Mesendoderm (in vitro differentiated cells): ENCODE measurements at regions not wholly inside any gene's neighbourhood (a gene's known extent, or its start where the extent isn't known, plus 50 kb on each side); places are given as distances from the start of the nearest gene placed in this dataset.

Experiments used
- DNase-seq: peaks from one replicate; pipeline ENCODE4 v3.0.0; 2013
- H2AK5ac ChIP-seq: 2 replicates; pipeline ENCODE4 v1.6.1; 2013; ENCODE audit warnings: low read length, inconsistent platforms
- H2BK120ac ChIP-seq: 2 replicates; pipeline ENCODE4 v1.6.1; 2013; ENCODE audit warnings: low read depth, mild to moderate bottlenecking, low read length, moderate library complexity, mixed read lengths
- H2BK15ac ChIP-seq: replicated peaks from 2 replicates; pipeline ENCODE4 v1.6.1; 2013; ENCODE audit warnings: low read depth, mild to moderate bottlenecking, moderate library complexity
- H2BK5ac ChIP-seq: 2 replicates; pipeline ENCODE4 v1.6.1; 2013; ENCODE audit warnings: low read length, inconsistent platforms
- H3K18ac ChIP-seq: 2 replicates; pipeline ENCODE4 v1.6.1; 2013; ENCODE audit warnings: mild to moderate bottlenecking, low read length, mixed read lengths
- H3K23ac ChIP-seq: one replicate; pipeline ENCODE4 v1.6.1; 2013; ENCODE audit warnings: low read length
- H3K27ac ChIP-seq: 2 replicates; pipeline ENCODE4 v1.5.1; 2013; ENCODE audit warnings: low read depth, mild to moderate bottlenecking, inconsistent platforms, low read length, moderate library complexity
- H3K27me3 ChIP-seq: 2 replicates; pipeline ENCODE4 v1.6.1; 2013; ENCODE audit warnings: low read length, control low read depth, mild to moderate bottlenecking, inconsistent platforms; ENCODE audit not compliant: insufficient read depth, poor library complexity
- H3K36me3 ChIP-seq: 2 replicates; pipeline ENCODE4 v1.6.1; 2013; ENCODE audit warnings: low read length, inconsistent platforms; ENCODE audit not compliant: control insufficient read depth, insufficient read depth
- H3K4ac ChIP-seq: one replicate; pipeline ENCODE4 v1.6.1; 2013; ENCODE audit warnings: low read depth, mild to moderate bottlenecking, low read length, moderate library complexity
- H3K4me1 ChIP-seq: 2 replicates; pipeline ENCODE4 v1.6.1; 2013; ENCODE audit warnings: low read depth, low read length, inconsistent platforms; ENCODE audit not compliant: control insufficient read depth
- H3K4me2 ChIP-seq: 2 replicates; pipeline ENCODE4 v1.6.1; 2013; ENCODE audit warnings: low read length
- H3K4me3 ChIP-seq: 2 replicates; pipeline ENCODE4 v1.5.1; 2013; ENCODE audit warnings: mild to moderate bottlenecking, low read length
- H3K56ac ChIP-seq: one replicate; pipeline ENCODE4 v1.6.1; 2013; ENCODE audit warnings: low read length
- H3K79me1 ChIP-seq: 2 replicates; pipeline ENCODE4 v1.6.1; 2013; ENCODE audit warnings: low read length, inconsistent platforms
- H3K79me2 ChIP-seq: 2 replicates; pipeline ENCODE4 v1.6.1; 2013; ENCODE audit warnings: mild to moderate bottlenecking, low read length; ENCODE audit not compliant: control insufficient read depth, insufficient read depth
- H3K9ac ChIP-seq: 2 replicates; pipeline ENCODE4 v1.6.1; 2013; ENCODE audit warnings: low read length, inconsistent platforms
- H4K5ac ChIP-seq: one replicate; pipeline ENCODE4 v1.6.1; 2013; ENCODE audit warnings: low read length
- H4K8ac ChIP-seq: one replicate; pipeline ENCODE4 v1.6.1; 2013; ENCODE audit warnings: low read depth, mild to moderate bottlenecking, control low read depth, low read length, moderate library complexity
- WGBS: extraction: QIAGEN DNeasy Blood & Tissue Kit; methylation state at CpG from one replicate; pipeline ENCODE4 v1.1.7; 2013; ENCODE audit warnings: low lambda C conversion rate, missing lambda C conversion rate; ENCODE audit not compliant: insufficient coverage; ENCODE audit errors: extremely low coverage; 5-methylcytosine and 5-hydroxymethylcytosine counted together

GRCh38 chr6:9422138-9422537 lies 986.8 kb upstream of the SLC35B3 start:
- Histone ChIP-seq H3K4me2 (no peak overlapping the region), H3K4ac (no peak overlapping the region), H3K27ac (no peak overlapping the region), H3K18ac (no peak overlapping the region), H3K9ac (no peak overlapping the region), H3K4me3 (no peak overlapping the region), H3K4me1 (no peaks in the 10 kb centered on the region), H2BK120ac (no peak overlapping the region), H2AK5ac (no peak overlapping the region), H3K27me3 (no peaks in the 10 kb centered on the region), H4K8ac (no peak overlapping the region), H3K56ac (no peak overlapping the region), H4K5ac (no peak overlapping the region), H3K36me3 (no peaks in the 10 kb centered on the region), H3K79me1 (no peaks in the 10 kb centered on the region), H2BK15ac (no peak overlapping the region), H2BK5ac (no peak overlapping the region), H3K79me2 (no peaks in the 10 kb centered on the region), H3K23ac (no peak overlapping the region)
- no peak for DNase-seq
- no CpG with 5 or more reads among the region's 2 CpGs for WGBS

GRCh38 chr6:9420316-9421015 lies 985.1 kb upstream of the SLC35B3 start:
- Histone ChIP-seq H2BK15ac (no peak overlapping the region), H2BK5ac (no peak overlapping the region), H3K27me3 (no peaks in the 10 kb centered on the region), H2AK5ac (no peak overlapping the region), H3K56ac (no peak overlapping the region), H3K4me3 (no peak overlapping the region), H3K27ac (no peak overlapping the region), H3K23ac (no peak overlapping the region), H4K5ac (no peak overlapping the region), H2BK120ac (no peak overlapping the region), H4K8ac (no peak overlapping the region), H3K4me2 (no peak overlapping the region), H3K4me1 (no peaks in the 10 kb centered on the region), H3K4ac (no peak overlapping the region), H3K79me1 (no peaks in the 10 kb centered on the region), H3K36me3 (no peaks in the 10 kb centered on the region), H3K79me2 (no peaks in the 10 kb centered on the region), H3K9ac (no peak overlapping the region), H3K18ac (no peak overlapping the region)
- DNase-seq: no peak
- no CpG with 5 or more reads among the region's 6 CpGs for WGBS

DNA sequence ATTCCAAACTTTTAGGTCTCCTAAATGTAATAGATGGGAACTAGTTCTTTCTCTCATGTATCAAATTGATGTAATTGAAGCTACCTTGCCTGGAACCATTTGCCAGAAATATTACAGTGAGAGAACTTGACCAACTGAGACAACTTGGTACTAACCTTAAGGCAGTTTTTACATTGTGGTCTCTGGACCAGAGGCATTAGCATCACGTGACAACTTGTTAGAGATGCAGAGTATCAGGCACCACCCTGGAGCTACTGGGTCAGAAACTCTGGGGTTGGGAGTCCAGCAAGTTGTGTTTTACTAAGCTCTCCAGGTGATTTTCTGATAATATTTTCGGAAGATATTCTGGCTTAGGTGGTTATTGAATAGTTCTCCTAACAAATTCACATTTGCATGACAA lies 982.1 kb upstream of the SLC35B3 start:
- no peak for DNase-seq
- Histone ChIP-seq H3K27me3 (no peaks in the 10 kb centered on the region), H3K79me2 (no peaks in the 10 kb centered on the region)

DNA sequence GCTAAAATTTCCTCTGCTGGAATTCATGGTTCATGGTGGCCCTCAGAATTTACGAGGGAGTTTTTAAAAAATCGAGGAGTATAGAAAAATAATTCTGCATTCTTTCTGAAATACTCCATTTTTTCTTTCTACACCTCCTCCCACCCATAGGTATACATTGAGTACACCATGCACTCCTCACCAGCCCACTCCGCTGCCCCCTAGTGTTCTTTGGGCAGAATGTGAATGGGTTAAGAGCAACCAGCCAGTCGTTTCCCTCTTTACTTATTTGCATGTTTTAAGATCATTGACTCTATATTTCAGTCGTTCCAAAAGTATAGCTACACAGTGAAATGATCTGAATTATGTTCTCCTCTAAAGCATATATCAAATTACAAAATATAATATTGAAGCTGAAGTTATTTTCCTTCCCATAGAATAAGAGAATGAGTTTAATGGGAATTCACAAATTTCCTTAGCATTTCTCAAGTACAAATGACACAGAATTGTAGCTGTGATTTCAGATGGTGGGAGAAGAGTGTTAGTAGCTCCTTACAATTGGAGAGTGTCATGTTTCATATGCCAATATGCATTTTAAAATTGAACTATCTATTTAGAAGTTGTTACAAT lies 977.7 kb upstream of the SLC35B3 start:
- Histone ChIP-seq H3K18ac (no peak overlapping the region), H3K36me3 (no peaks in the 10 kb centered on the region), H2BK15ac (no peak overlapping the region), H3K4me1 (no peaks in the 10 kb centered on the region), H3K27me3 (no peaks in the 10 kb centered on the region), H3K4ac (no peak overlapping the region), H4K8ac (no peak overlapping the region), H2BK5ac (no peak overlapping the region), H3K4me2 (no peak overlapping the region), H4K5ac (no peak overlapping the region), H3K4me3 (no peak overlapping the region), H3K56ac (no peak overlapping the region), H3K79me1 (no peaks in the 10 kb centered on the region), H2BK120ac (no peak overlapping the region), H3K23ac (no peak overlapping the region), H3K9ac (no peak overlapping the region), H3K79me2 (no peaks in the 10 kb centered on the region), H3K27ac (no peak overlapping the region), H2AK5ac (no peak overlapping the region)
- no CpG with 5 or more reads among the region's 5 CpGs for WGBS
- DNase-seq: peak; percentile 73

More for the DNA sequence above, 982.1 kb upstream of the SLC35B3 start:
- Histone ChIP-seq H2BK5ac (no peak overlapping the region), H3K18ac (no peak overlapping the region), H3K4me2 (no peak overlapping the region), H3K36me3 (no peaks in the 10 kb centered on the region), H3K56ac (no peak overlapping the region), H2AK5ac (no peak overlapping the region), H3K4ac (no peak overlapping the region), H4K8ac (no peak overlapping the region), H3K79me1 (no peaks in the 10 kb centered on the region), H2BK15ac (no peak overlapping the region), H3K4me3 (no peak overlapping the region), H2BK120ac (no peak overlapping the region), H4K5ac (no peak overlapping the region), H3K27ac (no peak overlapping the region), H3K23ac (no peak overlapping the region), H3K9ac (no peak overlapping the region), H3K4me1 (no peaks in the 10 kb centered on the region)
- WGBS: no CpG with 5 or more reads among the region's 2 CpGs

DNA sequence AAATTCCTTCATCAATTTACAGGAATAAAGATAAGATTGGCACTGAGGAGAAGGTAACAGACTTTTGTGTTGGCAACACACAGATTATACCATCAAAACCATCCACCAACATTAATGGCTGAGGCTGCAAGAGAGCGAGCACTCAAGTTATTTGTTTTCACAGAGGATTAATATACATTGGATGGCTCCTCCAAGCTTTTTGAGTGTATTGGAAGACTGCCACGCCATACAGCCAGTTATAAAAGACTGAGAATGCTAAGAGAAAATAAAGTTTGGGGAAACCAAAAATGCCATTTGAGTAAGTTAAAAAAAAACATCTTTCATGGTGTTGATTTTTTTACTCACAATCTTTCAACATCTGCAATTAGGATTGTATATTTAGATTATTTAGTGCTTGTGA lies 973.8 kb upstream of the SLC35B3 start:
- Histone ChIP-seq H2BK5ac (no peak overlapping the region), H4K8ac (no peak overlapping the region), H3K36me3 (no peaks in the 10 kb centered on the region), H3K9ac (no peak overlapping the region), H3K27me3 (no peaks in the 10 kb centered on the region), H2BK15ac (no peak overlapping the region), H3K27ac (no peak overlapping the region), H3K4ac (no peak overlapping the region), H3K4me2 (no peak overlapping the region), H3K4me1 (no peaks in the 10 kb centered on the region), H3K4me3 (no peak overlapping the region), H2BK120ac (no peak overlapping the region), H3K79me2 (no peaks in the 10 kb centered on the region), H3K18ac (no peak overlapping the region), H4K5ac (no peak overlapping the region), H3K56ac (no peak overlapping the region), H2AK5ac (no peak overlapping the region), H3K79me1 (no peaks in the 10 kb centered on the region), H3K23ac (no peak overlapping the region)
- WGBS: no CpG with 5 or more reads among the region's 2 CpGs
- DNase-seq: no peak
